ENCODE measurements at regions not wholly inside any gene's neighbourhood (a gene's known extent, or its start where the extent isn't known, plus 50 kb on each side); places are given as distances from the start of the nearest gene placed in this dataset.

GRCh38 chr3:81908561-81908960 lies 147.1 kb upstream of the GBE1 start:
- TF ChIP-seq CTCF (IDR thresholded peaks at IDR 0.05) = no peak
- TF ChIP-seq POLR2A (IDR thresholded peaks at IDR 0.05) = no peak
- no peak for TF ChIP-seq EP300 (IDR thresholded peaks at IDR 0.05)
- no peak for TF ChIP-seq POLR2AphosphoS5 (IDR thresholded peaks at IDR 0.05)

Data from upper lobe of left lung (tissue), 4 donors.